ENCODE measurements at regions not wholly inside any gene's neighbourhood (a gene's known extent, or its start where the extent isn't known, plus 50 kb on each side); places are given as distances from the start of the nearest gene placed in this dataset.
"Not testable (repeated sequence)": the region's sequence is repeated elsewhere in the genome, so short reads cannot be mapped to it uniquely, and the experiment has no call there.

DNA sequence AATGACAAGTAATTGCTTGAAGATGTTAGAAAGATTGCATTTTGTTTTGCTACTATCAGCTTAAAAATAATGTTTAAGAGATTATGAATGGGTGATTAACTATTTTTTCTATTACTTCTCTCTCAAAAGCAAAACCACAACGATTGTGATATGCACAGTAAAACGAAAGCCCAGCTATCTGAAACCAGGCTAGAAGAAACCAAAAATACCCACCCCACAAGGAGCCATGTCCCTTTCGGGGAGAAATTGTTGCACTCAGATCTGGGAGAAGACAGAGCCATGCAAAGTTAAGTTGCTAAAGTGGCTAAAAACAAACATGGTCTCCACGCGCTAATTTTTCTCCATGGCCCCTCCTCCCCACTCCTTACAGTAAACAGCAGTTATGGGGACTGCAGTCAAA, 173.6 kb downstream of the RPS24 start:
- DNase-seq (ENCODE audit: extremely low read depth in 1 of 2, low read depth in 1 of 2), result no peak

DNA sequence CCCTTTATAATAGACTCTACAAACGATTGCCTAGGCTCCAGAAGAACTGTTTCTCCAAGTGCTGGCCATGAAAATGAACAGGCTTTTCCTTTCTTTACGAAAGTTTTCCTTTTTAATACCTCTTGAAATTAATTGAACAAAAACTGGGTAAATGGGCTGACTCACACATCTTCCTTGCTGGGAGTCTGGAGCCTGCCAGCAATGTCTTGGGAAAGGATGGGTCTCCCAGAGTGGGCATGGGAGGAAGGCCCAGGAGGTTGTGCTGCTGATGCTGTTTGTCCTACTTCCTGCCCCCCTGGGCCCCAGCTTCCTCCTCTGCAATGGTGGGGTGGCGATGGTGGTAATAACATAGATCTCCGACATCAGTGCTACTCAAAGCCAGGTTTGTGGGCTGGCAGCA, 174.1 kb downstream of the RPS24 start:
- DNase-seq (ENCODE audit: extremely low read depth in 1 of 2, low read depth in 1 of 2), result no peak

- DNase-seq (ENCODE audit: extremely low read depth in 1 of 2, low read depth in 1 of 2), result no peak
Measured at GRCh38 chr10:78209970-78210369, 176.3 kb downstream of the RPS24 start.

DNA sequence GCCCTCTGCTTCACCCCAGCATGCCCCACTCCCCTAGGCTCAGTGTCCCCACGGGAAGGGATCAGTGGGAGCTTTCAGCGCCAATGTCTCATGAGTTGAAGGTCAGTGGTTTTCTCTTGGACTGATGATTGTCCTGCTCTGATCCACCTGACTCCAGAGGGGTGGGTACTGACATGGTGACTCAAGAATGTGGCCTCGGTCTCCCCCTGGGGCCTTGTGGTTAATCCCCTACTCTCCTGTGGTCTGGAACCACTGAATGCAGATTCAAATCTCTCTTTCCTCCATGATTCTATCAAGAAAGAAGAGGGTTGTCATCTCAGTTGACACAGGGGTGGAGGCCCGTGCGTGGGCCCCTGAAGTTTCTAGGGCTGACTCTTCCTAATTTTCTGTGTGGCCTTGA, 176.9 kb downstream of the RPS24 start:
- no peak for DNase-seq (ENCODE audit: extremely low read depth in 1 of 2, low read depth in 1 of 2)

- no peak for DNase-seq (ENCODE audit: extremely low read depth in 1 of 2, low read depth in 1 of 2)
Measured at GRCh38 chr10:78210976-78211375, 177.3 kb downstream of the RPS24 start.

DNA sequence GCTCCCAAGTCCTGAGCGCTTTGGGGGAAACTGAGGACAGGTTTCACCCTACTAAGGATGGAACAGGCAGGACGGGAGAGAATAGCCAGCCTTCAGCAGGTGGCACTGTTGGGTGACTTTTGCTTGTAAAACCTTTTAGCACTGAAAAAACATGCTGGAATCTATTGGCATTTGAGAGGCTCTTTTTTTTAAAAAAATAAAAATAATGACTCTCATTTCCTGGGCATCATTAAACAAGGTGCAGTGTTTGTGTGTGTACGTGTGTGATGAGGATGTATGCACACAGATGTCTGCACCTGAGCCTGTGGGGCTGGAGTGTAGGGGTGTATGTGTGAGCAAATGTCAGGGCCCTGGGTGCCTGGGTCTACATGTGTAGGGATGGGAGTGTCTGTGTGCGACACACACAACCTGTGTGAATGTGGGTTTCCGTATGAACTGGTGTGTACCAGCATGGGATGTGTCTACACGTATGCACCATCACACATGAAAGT, 177.9 kb downstream of the RPS24 start:
- no peak for DNase-seq (ENCODE audit: extremely low read depth in 1 of 2, low read depth in 1 of 2)

DNA sequence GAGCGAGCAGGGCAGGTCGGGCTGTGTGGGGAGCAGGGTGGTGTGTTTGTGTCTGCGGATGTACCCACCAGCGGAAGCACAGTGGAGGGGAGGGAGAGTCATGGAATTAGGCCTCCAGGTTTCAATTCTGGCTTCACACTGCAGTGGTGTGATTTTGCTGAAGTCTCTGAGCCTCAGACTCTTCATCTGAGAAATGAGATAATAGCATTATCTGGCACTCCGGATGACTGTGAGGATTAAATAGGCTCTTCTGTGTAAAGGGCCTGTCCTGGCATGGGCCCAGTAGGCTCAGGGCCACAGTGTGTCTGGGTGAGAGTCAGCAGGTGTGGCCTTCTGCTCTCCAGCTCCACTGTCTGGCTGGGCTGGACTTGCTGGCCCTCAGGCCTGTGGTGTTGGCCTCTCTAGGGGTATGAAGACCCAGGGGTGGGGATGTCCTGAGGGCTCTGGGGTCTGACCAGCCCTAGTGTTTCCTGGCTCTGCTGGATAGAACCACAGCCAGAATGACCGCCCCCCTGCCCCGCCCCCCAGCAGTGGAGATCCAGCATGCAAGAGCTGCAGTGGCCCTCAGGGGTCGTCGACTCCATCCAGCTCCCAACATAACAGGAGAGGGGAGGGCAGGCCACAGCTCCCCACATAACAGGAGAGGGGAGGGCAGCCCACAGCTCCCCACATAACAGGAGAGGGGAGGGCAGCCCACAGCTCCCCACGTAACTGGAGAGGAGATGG, 178.6 kb downstream of the RPS24 start:
- DNase-seq (ENCODE audit: extremely low read depth in 1 of 2, low read depth in 1 of 2), result no peak

- DNase-seq (ENCODE audit: extremely low read depth in 1 of 2, low read depth in 1 of 2), result no peak
Measured at GRCh38 chr10:78212786-78213175, 179.1 kb downstream of the RPS24 start.

DNA sequence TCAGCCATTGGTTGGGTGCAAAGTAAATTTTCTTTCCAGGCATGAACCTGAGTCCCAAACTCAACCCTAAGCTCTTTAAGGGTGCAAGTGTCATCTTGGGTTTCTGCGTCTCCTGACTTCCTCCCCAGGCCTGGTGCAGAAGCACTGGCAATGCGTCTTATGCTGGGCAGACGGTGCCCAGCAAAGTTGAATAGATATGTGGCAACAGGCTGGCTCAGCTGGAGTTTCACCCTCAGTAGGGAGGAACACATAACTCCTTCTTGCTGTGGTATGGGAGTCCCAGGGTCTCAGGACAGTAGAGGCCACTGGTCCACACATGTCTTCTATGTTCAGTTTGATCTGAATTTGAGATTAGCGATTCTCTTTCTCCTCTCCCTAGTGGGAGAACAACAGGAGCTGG, 181.3 kb downstream of the RPS24 start:
- DNase-seq (ENCODE audit: extremely low read depth in 1 of 2, low read depth in 1 of 2), result no peak

DNA sequence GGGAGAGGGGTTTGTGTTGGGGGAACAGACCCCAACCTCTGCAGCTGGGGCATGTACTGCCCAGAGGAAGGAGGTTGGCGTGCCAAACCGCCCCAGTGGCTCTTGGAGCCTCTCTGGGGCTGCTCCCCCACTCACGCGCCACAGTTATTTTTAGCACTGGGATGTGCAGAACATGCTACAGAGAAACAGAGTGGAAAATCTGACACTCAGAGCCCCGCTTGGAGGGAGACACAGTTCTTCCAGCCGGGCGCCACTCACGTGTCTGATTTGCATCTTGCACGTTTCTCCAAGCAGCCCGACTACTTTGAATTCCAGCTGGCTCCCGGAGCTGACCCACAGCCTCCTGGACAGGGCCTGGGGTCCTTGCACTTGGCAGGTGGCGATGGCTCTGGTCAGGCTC, 182.0 kb downstream of the RPS24 start:
- no peak for DNase-seq (ENCODE audit: extremely low read depth in 1 of 2, low read depth in 1 of 2)

DNA sequence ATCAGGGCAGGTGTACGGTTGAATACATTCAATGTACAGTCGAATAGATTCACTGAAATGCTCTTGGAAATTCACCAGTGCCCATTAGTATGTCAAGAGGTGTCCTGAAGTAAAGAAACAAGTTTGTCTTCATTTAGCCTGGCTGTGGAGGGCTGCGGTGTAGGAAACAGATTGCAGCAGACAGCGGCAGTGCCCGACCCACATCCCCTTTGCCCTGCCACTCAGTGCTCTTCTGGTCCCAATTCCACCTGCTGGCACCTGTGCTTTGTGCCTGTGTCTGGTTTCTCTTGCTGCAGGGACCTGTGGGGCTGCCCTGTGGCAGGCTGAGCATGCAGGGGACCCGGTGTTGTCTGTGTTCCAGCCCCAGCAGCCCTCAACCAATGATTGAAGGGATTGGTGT, 183.7 kb downstream of the RPS24 start:
- no peak for DNase-seq (ENCODE audit: extremely low read depth in 1 of 2, low read depth in 1 of 2)

GRCh38 chr10:78218798-78219490, 185.3 kb downstream of the RPS24 start:
- no peak for DNase-seq (ENCODE audit: extremely low read depth in 1 of 2, low read depth in 1 of 2)

DNA sequence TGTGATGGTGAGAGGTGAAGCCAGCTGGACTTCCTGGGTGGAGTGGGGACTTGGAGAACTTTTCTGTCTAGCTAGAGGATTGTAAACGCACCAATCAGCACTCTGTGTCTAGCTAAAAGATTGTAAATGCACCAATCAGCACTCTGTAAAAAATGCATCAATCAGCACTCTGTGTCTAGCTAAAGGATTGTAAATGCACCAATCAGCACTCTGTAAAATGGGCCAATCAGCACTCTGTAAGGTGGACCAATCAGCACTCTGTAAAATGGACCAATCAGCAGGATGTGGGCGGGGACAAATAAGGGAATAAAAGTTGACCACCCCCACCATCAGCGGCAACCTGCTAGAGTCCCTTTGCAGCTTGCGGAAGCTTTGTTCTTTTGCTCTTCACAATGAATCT, 185.9 kb downstream of the RPS24 start:
- not testable (repeated sequence) for DNase-seq (ENCODE audit: extremely low read depth in 1 of 2, low read depth in 1 of 2)

DNA sequence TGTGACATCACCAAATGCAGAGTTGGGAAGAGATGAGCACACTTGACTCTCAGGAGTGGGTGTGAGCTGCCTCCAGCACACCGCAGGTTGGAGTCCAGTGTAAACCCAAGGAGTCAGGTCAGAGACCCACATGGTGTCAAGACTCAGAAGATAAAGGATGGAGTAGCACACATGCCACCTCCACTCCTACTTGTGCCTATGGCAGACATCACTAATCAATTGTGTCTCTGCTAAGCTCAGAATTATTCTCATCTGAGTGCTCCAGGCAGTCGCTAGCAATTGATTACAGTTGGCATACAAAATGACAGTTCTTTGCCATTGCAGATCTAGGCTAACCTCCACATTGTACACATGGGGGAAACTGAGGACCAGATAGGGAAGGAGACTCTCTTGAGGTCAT, 187.1 kb downstream of the RPS24 start:
- no peak for DNase-seq (ENCODE audit: extremely low read depth in 1 of 2, low read depth in 1 of 2)

- no peak for DNase-seq (ENCODE audit: extremely low read depth in 1 of 2, low read depth in 1 of 2)
Measured at GRCh38 chr10:78222096-78222790, 188.6 kb downstream of the RPS24 start.

GRCh38 chr10:78223088-78223487, 189.4 kb downstream of the RPS24 start:
- DNase-seq (ENCODE audit: extremely low read depth in 1 of 2, low read depth in 1 of 2), result no peak

DNA sequence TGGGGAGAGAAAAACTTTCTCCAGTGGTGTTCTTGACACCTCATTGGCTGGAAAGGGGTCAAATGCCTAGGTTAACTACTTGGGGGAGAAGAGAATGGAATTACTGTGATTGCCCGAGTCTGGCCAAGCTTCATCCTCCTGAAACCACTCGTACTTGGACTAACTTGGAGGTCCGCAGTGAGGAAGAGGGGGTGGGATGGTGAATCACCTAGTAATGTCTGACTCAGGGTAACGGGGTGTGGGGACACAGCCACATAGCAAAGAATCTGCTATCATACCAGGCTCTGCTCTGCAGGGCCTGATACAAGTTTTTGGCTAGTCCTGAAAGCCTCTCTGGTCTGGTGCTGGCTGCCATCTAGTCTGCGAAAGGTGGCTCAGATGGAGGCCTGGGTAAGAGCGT, 190.9 kb downstream of the RPS24 start:
- DNase-seq (ENCODE audit: extremely low read depth in 1 of 2, low read depth in 1 of 2), result no peak

DNA sequence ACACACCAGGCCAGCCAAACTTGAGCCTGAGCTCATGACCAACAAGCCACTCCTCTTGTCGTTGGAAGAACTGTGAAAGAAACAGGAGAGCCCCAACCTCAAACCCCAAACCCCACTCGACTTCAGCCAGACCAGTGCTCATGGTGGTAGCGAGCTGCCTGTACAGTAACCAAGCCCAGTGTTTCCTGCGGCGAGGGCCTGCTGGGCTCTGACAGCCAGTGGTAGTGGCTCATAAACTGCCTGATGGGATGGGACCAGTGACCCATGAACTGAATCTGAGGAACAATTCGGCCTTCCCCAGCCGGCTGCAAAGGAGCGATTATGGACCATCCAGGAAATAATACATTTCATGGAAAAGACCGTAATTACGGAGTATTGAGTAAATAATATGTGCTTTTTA, 191.9 kb downstream of the RPS24 start:
- no peak for DNase-seq (ENCODE audit: extremely low read depth in 1 of 2, low read depth in 1 of 2)

GRCh38 chr10:78229489-78229888, 195.8 kb downstream of the RPS24 start:
- no peak for DNase-seq (ENCODE audit: extremely low read depth in 1 of 2, low read depth in 1 of 2)

DNA sequence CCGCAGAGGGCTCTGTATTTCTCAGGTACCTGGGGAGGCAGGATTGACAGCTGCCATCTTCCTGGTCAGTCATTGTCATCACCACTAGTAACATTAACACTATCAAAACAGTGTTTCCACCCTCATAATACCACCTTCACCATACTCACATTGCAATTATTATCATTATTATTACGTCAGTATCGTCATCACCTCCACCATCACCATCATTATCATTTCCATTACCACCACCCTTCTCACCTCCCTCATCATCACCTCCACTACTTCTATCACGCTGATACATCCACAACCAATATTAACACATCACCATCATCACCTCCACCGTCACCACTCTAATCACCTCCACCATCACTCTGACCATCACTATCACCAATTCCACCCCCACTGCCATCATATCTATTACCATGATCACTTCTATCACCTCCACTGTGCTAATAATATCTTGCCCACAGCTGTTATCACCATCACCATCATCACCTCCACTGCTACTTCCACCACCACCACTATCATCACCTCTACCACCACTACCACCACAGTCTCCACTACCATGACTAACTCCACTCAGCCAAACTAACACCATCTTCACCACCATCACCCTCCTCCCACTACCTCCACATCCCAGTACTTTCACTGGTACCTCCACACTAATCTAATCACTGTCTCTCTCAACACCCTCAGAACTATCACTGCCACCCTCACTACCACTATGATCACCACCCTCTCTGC, 196.4 kb downstream of the RPS24 start:
- DNase-seq (ENCODE audit: extremely low read depth in 1 of 2, low read depth in 1 of 2), result no peak

DNA sequence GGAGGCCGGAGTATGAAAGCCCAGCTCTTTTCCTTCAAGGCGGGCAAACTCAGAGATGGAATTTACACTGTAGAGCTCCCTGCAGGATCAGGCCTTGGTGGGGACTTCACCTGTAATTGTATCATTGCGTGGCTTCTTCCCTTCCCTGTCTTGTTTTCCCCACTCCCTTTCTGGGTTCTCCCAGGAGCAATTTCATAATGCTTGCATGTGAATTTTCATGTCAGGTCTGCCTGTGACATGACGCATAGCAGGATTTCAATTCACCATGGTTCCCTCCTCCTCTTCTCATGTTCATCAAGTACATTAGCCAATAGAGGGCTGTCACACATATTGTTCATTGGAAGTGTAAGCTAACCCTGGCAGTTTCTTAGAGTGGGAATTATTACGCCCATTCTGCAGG, 197.7 kb downstream of the RPS24 start:
- no peak for DNase-seq (ENCODE audit: extremely low read depth in 1 of 2, low read depth in 1 of 2)
